Neural cell (in vitro differentiated cells): ENCODE measurements at regions not wholly inside any gene's neighbourhood (a gene's known extent, or its start where the extent isn't known, plus 50 kb on each side); places are given as distances from the start of the nearest gene placed in this dataset.

Experiments
- H2AFZ ChIP-seq: fragments of 200-600, 300-800 bp; sonication (generic), shearing (Covaris generic); 2 replicates; pipeline ENCODE4 v1.6.0; 2014; ENCODE audit warnings: low read depth, mild to moderate bottlenecking, antibody characterized with exemption, low read length, moderate library complexity
- H3F3A ChIP-seq: fragments of 200-600 bp; shearing (Covaris generic); 2 replicates; pipeline ENCODE4 v1.6.1; 2016; ENCODE audit warnings: mild to moderate bottlenecking, moderate library complexity, mixed read lengths, antibody characterized with exemption, low read length; ENCODE audit not compliant: insufficient read depth, poor library complexity, severe bottlenecking
- H3K27ac ChIP-seq: fragments of 200-600, 300-800 bp; sonication (generic), shearing (Covaris generic); 2 replicates; pipeline ENCODE4 v1.5.1; 2014; ENCODE audit warnings: mild to moderate bottlenecking, low read length, moderate library complexity
- H3K27me3 ChIP-seq: fragments of 300-800, 200-600 bp; sonication (generic), shearing (Covaris generic); 2 replicates; pipeline ENCODE4 v1.6.0; 2014; ENCODE audit warnings: mild to moderate bottlenecking, low read depth, low read length, moderate library complexity; ENCODE audit not compliant: insufficient read depth
- H3K36me3 ChIP-seq: fragments of 300-800, 200-600 bp; sonication (generic), shearing (Covaris generic); 2 replicates; pipeline ENCODE4 v1.5.1; 2014; ENCODE audit warnings: mild to moderate bottlenecking, antibody characterized with exemption, low read length, moderate library complexity; ENCODE audit not compliant: insufficient read depth
- H3K4me2 ChIP-seq: fragments of 300-800, 200-600 bp; sonication (generic), shearing (Covaris generic); 2 replicates; pipeline ENCODE4 v1.6.0; 2014; ENCODE audit warnings: mild to moderate bottlenecking, low read length
- H3K4me3 ChIP-seq: fragments of 300-800, 200-600 bp; sonication (generic), shearing (Covaris generic); 2 replicates; pipeline ENCODE4 v1.5.1; 2014; ENCODE audit warnings: mild to moderate bottlenecking, low read length, moderate library complexity
- H3K79me2 ChIP-seq: fragments of 200-600 bp; shearing (Covaris generic); replicated peaks from 2 replicates; pipeline ENCODE4 v1.6.0; 2014; ENCODE audit warnings: mild to moderate bottlenecking, low read length, moderate library complexity; ENCODE audit not compliant: insufficient read depth
- H3K9ac ChIP-seq: fragments of 300-800, 200-600 bp; sonication (generic), shearing (Covaris generic); 2 replicates; pipeline ENCODE4 v1.6.1; 2016; ENCODE audit warnings: mild to moderate bottlenecking, low read length, mixed read lengths
- H3K9me2 ChIP-seq: fragments of 200-600 bp; shearing (Covaris generic); 2 replicates; pipeline ENCODE4 v1.6.1; 2016; ENCODE audit warnings: mild to moderate bottlenecking, low read length, mixed read lengths; ENCODE audit not compliant: insufficient read depth
- H3K9me3 ChIP-seq: fragments of 200-600, 300-800 bp; sonication (generic), shearing (Covaris generic); 2 replicates; pipeline ENCODE4 v1.6.1; 2016; ENCODE audit warnings: mild to moderate bottlenecking, mixed run types, low read length, moderate library complexity, mixed read lengths
- H4K20me1 ChIP-seq: fragments of 200-600 bp; shearing (Covaris generic); 2 replicates; pipeline ENCODE4 v1.6.1; 2016; ENCODE audit warnings: mild to moderate bottlenecking, mixed run types; ENCODE audit not compliant: insufficient read depth
- CTCF ChIP-seq: fragments of 450-650 bp; IDR thresholded peaks from 2 replicates; pipeline ENCODE4 v1.5.1; 2014; ENCODE audit warnings: antibody characterized with exemption, mild to moderate bottlenecking, moderate library complexity; ENCODE audit not compliant: poor library complexity, severe bottlenecking
- EP300 ChIP-seq: fragments of 450-650 bp; conservative IDR thresholded peaks from 2 replicates; pipeline ENCODE4 v1.6.1; 2014; ENCODE audit warnings: antibody characterized with exemption, mild to moderate bottlenecking, moderate library complexity; ENCODE audit not compliant: poor library complexity, severe bottlenecking
- EZH2 ChIP-seq: fragments of 200-600, 300-800 bp; shearing (Covaris generic), sonication (generic); IDR thresholded peaks from 2 replicates; pipeline ENCODE4 v1.6.1; 2014; ENCODE audit warnings: antibody characterized with exemption, low read length, borderline replicate concordance, mild to moderate bottlenecking; ENCODE audit not compliant: insufficient read depth, poor library complexity, severe bottlenecking
- MXI1 ChIP-seq: fragments of 450-650 bp; conservative IDR thresholded peaks from 2 replicates; pipeline ENCODE4 v1.6.1; 2014; ENCODE audit warnings: antibody characterized with exemption, mild to moderate bottlenecking; ENCODE audit not compliant: poor library complexity, severe bottlenecking
- POLR2AphosphoS5 ChIP-seq: IDR thresholded peaks from 2 replicates; pipeline ENCODE4 v1.6.1; 2012
- RAD21 ChIP-seq: fragments of 450-650 bp; conservative IDR thresholded peaks from 2 replicates; pipeline ENCODE4 v1.6.1; 2014; ENCODE audit warnings: antibody characterized with exemption, mild to moderate bottlenecking, moderate library complexity
- REST ChIP-seq: IDR thresholded peaks from 2 replicates; pipeline ENCODE4 v1.6.1; 2012; ENCODE audit warnings: borderline replicate concordance
- SMC3 ChIP-seq: fragments of 450-650 bp; conservative IDR thresholded peaks from 2 replicates; pipeline ENCODE4 v1.6.1; 2014; ENCODE audit warnings: antibody characterized with exemption, mild to moderate bottlenecking, moderate library complexity; ENCODE audit not compliant: poor library complexity
- TAF1 ChIP-seq: IDR thresholded peaks from 2 replicates; pipeline ENCODE4 v1.6.1; 2012; ENCODE audit warnings: low read depth

DNA sequence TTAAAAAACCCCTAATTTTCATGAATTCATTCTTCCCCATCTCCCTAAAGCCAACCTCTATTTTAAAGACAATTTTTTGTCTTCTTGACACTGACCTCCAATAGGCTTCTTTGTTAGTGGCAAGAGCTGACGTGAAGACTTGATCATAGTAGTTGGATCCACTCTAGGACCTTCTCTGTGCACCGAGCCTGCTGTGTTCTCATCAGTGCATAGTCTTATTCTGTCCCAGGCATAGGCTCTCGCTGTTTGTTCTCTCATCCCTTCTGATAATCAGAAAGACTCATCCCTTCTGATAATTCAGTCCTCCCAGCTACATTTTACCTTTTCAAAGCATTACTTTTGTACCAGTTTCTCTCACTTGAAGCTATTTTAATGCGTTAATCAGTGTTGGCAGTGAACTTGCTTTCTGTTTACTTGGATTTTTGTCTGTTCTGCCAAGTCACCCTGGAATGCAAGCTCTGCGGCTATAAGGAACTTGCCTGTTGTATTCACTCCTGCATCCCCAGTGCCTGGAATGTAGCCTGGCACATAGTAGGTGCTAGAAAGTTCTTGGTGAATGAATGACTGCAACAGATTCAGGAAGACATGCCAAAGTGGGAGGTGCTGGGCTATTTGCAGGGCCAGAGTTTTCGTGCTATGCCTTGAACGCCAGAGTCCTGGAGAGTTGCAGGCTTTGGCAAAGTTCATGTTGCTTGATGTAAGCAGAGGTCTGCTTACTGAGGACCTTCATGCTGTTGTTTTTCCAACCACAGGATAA is 147.6 kb upstream of the MPHOSPH6 start:
- Histone ChIP-seq H3K27ac (no peak overlapping the region), H3K9ac (no peak overlapping the region), H4K20me1 (no peaks in the 10 kb centered on the region), H3K27me3 (no peaks in the 10 kb centered on the region), H3K36me3 (no peaks in the 10 kb centered on the region), H3K4me3 (no peak overlapping the region), H3K4me2 (no peak overlapping the region), H3K9me3 (no peaks in the 10 kb centered on the region), H3K79me2 (no peaks in the 10 kb centered on the region), H2AFZ (no peak overlapping the region), H3F3A (no peaks in the 10 kb centered on the region), H3K9me2 (no peaks in the 10 kb centered on the region)
- TF ChIP-seq SMC3: no peak

GRCh38 chr16:82313754-82314153 is 143.7 kb upstream of the MPHOSPH6 start:
- Histone ChIP-seq H3K9ac (no peak overlapping the region), H2AFZ (no peak overlapping the region), H3K79me2 (no peaks in the 10 kb centered on the region), H4K20me1 (no peaks in the 10 kb centered on the region), H3K36me3 (no peaks in the 10 kb centered on the region), H3K4me2 (no peak overlapping the region), H3K27me3 (no peaks in the 10 kb centered on the region), H3K4me3 (no peak overlapping the region), H3K27ac (no peak overlapping the region), H3K9me3 (no peaks in the 10 kb centered on the region), H3F3A (no peaks in the 10 kb centered on the region), H3K9me2 (no peaks in the 10 kb centered on the region)
- no peak for TF ChIP-seq EZH2
- no peak for TF ChIP-seq RAD21
- TF ChIP-seq MXI1: no peak
- TF ChIP-seq CTCF: no peak
- TF ChIP-seq REST: no peak
- TF ChIP-seq POLR2AphosphoS5: no peak
- TF ChIP-seq SMC3: no peak
- no peak for TF ChIP-seq TAF1
- TF ChIP-seq EP300: no peak
